Uterus (tissue), 2 donors: ENCODE measurements at regions not wholly inside any gene's neighbourhood (a gene's known extent, or its start where the extent isn't known, plus 50 kb on each side); places are given as distances from the start of the nearest gene placed in this dataset.

Experiments
- POLR2A ChIP-seq, 2 donors: fragments of 450-650 bp; IDR thresholded peaks; one replicate each; pipeline ENCODE4 v1.6.1; 2016; ENCODE audit warnings: antibody characterized with exemption in 2 of 2, mild to moderate bottlenecking in 1 of 2, moderate library complexity in 1 of 2
- TF ChIP-seq, protein P1 (sequence below), 4 experiments: fragments of 200-600 bp in 2 of 4; fragments of 450-650 bp in 2 of 4; sonication (generic) in 2 of 4; IDR thresholded peaks; one replicate each; pipeline ENCODE4 v1.5.1; 2016 to 2019; ENCODE audit warnings: antibody characterized with exemption in 4 of 4, mild to moderate bottlenecking in 2 of 4, moderate library complexity in 1 of 4

- TF ChIP-seq, protein P1, sequence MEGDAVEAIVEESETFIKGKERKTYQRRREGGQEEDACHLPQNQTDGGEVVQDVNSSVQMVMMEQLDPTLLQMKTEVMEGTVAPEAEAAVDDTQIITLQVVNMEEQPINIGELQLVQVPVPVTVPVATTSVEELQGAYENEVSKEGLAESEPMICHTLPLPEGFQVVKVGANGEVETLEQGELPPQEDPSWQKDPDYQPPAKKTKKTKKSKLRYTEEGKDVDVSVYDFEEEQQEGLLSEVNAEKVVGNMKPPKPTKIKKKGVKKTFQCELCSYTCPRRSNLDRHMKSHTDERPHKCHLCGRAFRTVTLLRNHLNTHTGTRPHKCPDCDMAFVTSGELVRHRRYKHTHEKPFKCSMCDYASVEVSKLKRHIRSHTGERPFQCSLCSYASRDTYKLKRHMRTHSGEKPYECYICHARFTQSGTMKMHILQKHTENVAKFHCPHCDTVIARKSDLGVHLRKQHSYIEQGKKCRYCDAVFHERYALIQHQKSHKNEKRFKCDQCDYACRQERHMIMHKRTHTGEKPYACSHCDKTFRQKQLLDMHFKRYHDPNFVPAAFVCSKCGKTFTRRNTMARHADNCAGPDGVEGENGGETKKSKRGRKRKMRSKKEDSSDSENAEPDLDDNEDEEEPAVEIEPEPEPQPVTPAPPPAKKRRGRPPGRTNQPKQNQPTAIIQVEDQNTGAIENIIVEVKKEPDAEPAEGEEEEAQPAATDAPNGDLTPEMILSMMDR (IDR thresholded peaks at IDR 0.05), result no peak
- no peak for TF ChIP-seq POLR2A (IDR thresholded peaks at IDR 0.05)
Measured at GRCh38 chr3:118412503-118412902, 622.1 kb downstream of the IGSF11 start.
